IPS-NIHi11 (cell line): ENCODE measurements at regions not wholly inside any gene's neighbourhood (a gene's known extent, or its start where the extent isn't known, plus 50 kb on each side); places are given as distances from the start of the nearest gene placed in this dataset.
"Not testable (repeated sequence)": the region's sequence is repeated elsewhere in the genome, so short reads cannot be mapped to it uniquely, and the experiment has no call there.

ENCODE experiments used
- DNase-seq: peaks from one replicate; pipeline ENCODE4 v3.0.0; 2012; ENCODE audit warnings: mixed read lengths, low spot score

DNA sequence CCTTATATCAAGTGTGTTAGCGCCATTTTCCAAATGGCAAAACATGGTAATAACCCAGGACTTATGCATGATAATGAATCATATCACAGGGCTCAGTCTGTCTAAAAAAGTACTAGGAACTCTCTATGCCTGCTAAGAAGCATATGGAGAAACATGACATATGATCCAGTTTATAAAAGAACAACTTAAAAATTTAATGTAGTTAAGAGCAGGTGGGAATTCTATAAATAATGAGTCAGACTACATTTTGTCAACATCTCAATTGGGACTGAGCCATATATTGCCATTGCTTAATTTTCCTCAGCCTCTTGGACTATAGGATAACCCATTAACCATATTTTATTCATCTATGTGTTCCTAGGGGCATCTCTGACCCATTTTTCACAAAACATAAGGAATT is 360.4 kb upstream of the AGA start:
- no peak for DNase-seq

DNA sequence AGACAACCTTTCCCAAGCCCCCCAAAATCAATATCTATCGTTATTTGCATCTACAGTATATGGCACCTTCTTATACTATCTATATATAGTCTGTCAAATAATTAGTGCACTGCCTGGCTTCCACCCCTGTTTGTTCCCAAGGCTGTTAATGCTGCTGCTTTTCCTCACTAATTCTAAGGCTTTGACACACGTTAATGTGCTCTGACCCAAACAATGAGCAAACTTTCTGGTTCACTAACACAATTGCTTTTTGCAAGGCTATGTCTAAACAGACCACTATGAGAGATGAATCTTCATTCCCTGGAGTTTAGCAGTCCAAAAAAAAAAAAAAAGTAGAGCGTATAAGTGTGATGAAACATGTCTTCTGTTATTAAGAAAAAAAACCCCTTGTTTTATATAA is 360.9 kb upstream of the AGA start:
- no peak for DNase-seq

DNA sequence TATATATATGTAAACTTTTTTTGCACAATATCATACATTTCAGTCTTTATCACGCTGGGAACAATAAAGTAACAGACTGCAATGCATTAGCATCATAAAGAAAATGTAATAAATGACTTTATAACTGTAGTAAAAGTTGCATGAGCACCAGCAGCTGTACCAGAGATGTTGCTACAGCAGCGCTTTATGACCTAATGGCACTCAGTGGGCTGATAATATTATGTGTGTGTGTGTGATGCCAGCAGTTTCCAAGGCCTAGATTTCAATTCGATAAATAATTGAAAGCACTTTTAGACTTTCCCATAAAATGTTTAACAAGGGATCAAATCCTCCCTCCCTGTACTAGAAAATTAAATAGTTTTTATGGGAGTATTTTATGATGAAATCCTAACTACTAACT is 367.6 kb upstream of the AGA start:
- no peak for DNase-seq

DNA sequence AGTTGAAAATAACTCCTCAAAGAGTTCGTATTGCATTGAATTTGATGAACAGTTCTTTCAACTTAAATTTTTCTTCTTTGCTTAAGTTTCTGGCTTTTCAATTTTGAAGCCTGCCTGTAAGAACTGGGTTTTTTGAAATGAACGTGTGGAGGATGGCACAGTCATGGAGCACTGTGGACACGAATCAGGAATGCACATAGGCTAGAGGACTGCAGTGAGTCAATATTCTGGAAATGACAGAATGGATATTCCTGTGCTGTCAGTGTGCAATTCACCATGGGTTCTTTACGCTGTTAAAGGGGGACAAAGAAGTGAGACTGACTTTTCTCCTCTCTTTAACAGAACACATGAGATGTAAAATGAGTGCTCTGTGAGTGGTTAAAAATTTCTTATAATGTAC is 368.0 kb upstream of the AGA start:
- no peak for DNase-seq

DNA sequence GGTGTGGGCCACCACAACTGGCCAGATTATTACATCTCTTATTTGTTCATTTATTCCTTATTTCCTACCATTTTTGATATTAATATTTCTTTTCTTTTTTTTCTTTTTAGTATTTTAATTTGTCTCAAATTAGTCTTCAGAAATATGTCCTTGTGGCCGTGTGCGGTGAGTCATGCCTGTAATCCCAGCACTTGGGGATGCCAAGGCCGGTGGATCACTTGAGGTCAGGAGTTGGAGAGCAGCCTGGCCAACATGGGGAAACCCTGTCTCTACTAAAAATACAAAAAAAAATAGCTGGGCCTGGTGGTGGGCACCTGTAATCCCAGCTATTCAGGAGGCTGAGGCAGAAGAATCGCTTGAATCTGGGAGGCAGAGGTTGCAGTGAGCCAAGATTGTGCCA is 376.2 kb upstream of the AGA start:
- DNase-seq = not testable (repeated sequence)

DNA sequence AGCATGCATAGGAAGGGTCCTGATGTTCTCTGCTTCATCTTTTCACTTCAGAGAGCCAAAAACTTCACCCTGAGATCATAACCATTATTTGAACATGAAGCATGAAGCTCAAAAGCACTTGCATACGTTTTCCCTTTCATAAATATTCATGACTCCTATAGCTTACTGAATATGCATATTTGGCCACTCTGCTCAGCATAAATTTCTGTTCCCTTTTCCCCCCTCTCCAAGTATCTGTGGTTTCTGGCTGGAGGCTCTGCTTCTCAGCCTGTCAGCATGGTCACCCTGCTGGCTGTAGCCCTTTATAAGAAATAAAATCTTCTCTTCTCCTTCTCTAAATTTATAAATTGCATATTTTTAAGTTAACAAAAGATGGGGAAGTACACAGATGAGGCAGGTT is 384.7 kb upstream of the AGA start:
- no peak for DNase-seq

DNA sequence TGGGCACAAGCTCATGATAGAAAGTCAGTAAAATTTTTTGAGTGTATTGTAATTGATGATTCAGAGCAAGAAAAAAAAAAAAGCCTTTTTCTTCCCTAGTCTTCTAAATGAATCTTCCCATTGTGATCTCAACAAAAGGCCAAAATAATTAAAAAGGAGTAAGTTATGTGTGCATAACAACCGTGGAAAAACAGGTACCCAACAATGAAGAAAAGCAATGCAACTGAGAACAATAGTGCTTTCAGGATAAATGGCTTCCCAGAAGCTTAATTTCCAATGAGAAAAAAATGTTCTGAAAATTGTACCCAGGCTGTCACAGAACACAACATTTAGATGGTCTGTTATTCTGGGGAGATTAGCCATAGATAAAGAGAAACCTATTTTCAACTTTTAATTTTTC is 399.0 kb upstream of the AGA start:
- no peak for DNase-seq

DNA sequence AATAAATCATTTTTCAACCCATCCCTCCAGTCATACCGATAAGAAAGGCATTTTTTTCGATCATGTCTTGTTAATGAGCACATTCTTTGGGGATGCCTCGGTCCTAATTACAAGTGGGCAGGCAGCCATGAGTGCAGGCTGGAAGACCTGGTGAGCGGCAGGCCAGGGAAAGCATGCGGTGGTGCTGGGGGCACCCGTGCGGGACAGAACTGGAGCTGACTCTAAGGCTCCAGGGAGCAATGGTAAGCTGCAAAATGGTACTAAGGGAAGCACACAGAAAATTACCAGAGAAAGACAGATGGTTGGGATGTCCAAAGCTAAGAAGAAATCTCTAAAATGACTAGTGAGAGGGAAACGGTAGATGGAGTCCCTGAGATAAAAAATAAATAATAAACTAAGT is 411.0 kb upstream of the AGA start:
- DNase-seq = no peak

DNA sequence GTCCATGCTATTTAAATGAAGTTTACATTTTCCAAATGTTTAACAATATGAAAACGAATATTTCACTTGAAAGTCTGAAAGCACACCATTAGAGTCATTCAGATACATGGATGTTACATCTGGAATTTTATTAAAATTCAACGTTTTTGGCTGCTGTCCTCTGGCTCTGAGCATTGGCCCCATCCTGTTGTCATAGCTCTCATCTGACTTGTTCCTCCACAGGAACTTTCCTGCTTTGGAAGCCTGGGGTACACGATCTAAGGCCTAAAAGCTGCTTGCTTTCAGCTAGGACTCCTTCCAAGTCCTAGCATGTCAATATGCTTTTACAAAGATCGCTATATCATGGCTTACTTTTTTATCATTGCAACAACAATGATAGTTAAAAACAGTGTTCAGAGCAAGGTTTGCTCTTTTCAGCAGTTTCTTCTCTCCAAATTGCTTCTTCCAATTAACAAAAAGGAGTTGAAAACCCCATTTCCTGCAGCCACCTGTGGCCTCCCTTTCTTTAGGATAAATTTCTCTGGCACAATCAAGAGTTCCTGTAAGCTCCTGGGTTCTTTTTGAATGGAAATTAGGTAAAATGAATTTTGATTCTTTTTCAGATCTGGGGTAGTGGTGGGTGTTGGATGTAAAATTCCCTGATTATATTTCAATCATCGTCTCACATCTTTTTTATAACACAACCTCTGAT is 413.4 kb upstream of the AGA start:
- peak; percentile 22 for DNase-seq

DNA sequence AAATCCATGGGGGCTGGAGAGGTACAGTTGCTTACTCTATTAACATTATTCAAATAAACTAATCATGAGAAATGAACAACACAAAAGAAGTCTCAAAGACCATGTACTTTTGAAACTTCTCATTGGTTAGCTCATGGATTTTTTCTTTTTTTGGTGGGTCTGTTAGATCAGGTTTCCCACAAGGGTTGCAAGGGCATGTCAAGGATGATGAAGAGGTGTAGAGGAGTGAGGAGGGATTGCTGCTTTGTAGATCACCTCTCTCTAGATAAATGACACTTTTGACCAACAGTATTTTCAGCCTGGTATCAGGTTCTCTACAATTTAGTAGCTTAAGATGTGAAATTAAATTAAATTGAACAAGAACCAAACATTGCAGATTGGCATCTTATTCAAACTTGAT is 417.9 kb upstream of the AGA start:
- DNase-seq = no peak

DNA sequence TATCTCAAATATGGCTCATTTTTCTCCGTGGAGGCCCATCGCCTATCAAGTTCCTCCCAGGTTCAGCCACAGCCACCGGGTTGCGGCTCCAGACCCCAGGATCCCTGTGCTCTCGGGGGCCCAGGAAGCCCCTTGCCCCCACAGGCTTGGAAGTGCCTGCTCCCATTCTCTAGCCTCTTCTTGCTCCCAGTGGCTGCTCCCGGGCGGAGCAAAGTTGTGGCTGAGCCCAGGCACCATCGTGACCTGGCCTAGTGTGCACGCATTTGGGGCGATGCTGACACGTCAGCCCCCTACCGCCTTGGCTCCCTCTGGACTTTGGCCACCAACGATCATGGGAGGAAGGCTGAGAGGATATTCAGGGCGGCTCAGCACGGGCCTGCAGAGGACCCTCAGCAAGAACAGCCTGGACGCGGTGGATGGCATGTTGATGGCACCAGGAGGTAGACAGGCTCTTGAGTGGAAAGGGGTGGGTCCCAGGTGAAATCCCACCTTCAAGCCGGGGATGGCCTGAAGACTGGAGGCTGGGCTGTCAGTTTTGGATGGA is 419.4 kb upstream of the AGA start:
- DNase-seq = no peak

DNA sequence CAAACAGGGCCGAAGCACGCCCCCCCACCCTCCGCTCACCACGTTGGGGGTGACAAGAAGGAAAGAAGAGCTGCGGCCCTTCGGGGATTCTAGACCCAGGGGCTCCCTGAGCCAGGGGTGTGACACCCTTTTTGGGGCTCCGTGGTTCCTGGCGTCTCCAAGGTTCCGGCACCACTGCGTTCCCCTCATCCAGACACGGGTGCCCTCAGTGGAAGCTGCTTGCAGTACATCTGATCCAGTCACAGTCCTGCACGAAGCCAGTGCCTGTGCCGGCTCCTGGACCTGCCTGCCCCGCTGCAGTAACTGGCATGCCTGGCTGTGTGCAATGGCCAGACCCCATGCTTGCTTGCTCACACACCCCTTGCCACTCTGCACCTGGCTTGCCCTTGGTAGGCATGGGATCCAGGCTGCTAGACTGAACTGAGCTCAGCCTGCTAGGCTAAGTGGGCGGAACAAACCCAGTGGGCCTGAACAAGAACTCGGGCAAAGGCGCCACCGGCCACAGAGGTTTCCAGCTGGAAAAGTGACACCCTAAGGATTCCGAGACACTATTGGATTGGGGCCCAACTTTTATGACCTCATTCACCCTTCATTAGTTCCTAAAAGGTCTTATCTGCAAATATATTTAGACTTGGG is 420.4 kb upstream of the AGA start:
- DNase-seq = no peak

DNA sequence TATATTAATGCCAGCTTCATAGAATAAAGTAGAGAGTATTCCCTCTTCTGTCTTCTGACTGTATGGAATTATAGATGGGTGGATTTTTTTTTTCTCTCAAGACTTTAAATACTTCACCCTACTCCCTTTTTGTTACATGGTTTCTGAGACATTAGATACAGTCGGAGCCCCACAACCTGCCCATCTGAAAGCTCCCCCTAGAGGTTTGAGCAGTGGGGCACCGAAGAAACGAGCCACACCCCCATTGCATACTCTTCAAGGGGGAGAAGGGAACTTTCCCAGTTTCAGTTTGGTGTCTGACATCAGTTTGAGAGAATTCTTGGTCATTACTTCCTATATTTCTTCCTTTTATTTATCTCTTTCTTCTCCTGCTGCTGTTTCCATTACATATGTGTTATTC is 437.6 kb upstream of the AGA start:
- DNase-seq = peak; percentile 46

DNA sequence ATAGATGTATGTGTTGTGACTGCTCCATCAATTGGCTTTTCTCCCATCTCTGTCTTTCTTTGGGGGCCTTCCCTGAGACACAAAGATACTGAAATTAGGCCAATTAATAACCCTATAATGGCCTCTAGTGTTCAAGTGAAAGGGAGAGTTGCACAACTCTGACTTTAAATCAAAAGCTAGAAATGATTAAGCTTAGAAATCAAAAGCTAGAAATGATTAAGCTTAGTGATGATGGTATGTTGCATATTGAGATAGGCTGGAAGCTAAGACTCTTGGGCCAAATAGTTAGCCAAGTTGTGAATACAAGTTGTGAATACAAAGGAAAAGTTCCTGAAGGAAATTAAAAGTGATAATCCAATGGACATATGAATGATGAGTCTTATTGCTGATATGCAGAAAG is 452.9 kb upstream of the AGA start:
- DNase-seq = no peak

DNA sequence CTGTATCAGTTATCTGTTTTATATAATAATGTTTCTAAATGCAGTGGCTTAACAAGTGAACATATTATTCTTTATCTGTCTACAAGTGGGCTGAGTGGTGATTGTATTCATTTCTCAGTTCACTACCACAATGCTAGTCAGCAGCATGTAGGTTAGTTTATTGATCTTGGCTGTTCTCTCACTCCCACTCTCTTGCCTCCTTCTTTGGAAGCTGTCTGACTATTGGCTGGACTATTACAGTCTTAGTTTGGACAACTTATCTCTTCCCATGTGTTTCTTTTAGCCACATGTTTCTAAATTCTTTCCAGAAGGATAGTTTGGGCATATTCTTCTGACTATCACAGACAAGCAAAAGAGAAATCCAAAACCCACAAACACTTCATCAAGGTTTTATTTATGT is 459.5 kb upstream of the AGA start:
- no peak for DNase-seq

DNA sequence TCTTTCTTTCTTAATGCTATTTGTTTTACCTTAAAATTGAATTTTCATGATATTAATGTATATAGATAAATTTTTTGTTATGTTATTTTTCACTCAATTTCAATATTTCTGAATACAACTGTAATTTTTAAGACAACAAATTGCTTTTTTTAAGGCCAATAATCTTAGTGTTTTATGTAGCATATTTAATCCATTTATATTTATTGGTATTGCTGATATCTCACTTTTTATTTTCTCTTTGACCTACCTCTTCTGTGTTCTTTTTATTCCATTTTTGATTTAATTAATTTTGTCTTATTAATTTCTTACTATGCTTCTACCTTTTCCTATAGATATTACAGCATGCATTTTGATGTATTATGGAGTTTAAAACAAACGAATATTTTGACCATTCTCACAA is 460.1 kb upstream of the AGA start:
- no peak for DNase-seq

DNA sequence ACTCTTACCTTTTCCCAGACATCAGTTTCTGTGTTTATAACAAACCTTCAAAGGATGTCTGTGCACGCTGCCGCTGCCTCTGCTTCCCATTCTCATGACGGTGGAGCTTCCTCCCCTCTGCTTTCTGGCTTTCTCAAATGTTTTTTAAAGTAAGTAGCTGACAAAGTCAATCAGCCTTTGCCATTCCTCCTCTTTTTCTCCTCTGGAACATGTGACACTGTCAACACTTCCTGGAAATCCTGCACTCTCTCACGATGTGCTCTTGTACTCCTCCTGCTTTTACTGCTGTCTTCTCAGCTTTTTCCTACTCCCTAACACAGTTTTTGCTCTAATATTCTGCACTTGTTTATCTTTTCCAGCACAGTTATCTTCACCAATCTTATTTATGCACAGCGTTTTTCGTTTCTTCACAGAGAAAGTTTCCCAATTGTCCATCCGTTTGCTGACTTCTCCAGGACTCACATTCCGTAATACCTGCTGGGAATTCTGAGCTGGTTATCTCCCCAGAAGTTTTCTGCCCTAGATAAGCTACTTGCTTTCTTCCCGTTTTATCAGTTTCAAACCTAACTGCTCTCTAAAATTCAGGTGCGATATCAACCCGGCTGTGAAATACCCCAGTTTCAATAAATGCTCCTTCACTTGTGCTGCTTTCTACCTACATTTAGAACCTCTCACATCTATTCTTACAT is 465.6 kb upstream of the AGA start:
- no peak for DNase-seq

DNA sequence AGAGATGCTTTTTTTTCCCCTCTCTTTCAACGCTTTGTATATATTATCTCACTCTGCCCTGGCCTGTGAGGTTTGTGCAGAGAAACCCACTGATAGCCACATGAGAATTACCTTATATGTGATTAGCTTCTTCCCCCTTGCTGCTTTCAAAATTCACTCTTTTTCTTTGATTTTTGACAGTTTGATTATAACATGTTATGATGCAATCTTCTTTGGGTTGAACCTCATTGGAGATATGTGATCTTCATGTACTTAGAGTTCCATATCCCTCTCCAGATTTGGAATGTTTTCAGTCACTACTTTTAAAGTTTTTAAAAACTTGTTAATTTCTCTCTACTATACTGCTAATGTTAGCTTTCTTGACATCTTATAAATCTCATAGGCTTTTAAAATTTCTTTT is 479.5 kb upstream of the AGA start:
- DNase-seq = no peak

DNA sequence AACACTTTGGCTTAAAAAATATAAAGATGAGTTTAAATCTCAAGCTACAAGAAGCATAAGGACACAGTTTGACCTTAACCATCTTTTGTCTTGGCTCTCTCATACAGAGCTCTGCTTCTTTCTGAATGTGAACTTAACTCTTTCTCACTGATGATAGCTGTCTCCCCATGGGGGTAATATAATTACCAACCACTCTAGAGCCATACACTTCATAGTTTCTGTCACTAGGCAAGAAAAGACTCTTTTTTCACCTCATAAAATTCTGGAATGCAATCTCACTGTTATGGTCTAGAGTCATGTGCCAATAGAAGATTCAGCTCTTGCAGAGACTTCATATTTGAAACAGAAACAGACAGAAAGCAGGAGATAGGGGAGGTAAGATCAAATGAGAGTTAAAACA is 481.7 kb upstream of the AGA start:
- no peak for DNase-seq

DNA sequence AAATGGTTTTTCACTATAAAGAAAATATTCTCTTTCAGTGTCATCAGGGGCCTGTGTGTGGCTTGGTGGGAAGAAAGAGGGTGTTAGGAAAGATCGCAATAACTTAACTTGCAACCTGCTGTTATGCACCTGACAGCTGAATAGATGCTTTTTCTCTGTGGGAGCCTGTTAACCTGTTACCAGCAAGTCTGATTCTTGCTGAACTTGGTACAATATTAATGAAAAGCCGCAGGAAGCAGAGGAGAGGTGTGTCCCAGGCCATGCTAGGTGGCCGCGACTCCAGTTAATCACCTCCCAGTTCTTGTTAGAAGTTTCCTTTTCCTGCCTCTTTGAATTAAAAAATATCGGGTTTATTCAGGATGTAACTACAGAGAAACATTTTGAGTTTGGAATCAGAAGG is 494.8 kb upstream of the AGA start:
- no peak for DNase-seq

DNA sequence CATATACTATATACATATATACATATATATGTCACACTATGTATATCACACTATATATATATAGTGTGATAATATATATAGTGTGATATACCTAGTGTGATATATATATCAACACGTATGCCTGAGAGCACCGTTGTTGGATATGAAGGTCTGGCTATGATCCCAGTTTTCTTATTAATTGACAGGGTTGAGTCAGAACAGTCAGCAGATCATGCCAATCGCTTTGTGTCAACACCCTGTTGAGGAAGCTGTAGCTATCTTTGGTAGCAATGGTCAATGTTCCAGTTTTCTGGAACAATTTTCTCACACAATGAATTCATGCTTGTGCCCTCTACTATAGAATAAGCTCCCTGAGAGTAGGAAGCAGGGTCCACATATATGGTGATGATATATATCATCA is 496.0 kb upstream of the AGA start:
- no peak for DNase-seq

DNA sequence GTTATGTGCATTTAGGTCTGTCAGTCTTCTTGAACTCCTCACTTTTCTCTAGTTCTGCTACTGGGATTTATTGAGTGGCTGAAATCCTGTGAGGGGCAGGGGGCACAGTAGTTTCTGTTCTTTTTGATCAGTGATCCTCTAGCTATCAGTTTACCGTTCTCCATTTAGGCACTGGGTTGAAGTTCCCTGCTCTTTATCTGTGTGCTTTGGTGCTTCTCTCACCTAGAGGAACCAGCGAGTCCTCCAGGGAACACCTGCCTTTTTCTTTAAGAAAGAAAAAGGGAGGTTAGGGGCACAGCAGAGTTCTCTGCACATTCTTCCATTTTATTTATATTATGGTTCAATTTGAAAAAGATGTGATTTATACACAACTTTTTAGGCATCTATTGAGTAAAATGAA is 503.0 kb upstream of the AGA start:
- DNase-seq = no peak

DNA sequence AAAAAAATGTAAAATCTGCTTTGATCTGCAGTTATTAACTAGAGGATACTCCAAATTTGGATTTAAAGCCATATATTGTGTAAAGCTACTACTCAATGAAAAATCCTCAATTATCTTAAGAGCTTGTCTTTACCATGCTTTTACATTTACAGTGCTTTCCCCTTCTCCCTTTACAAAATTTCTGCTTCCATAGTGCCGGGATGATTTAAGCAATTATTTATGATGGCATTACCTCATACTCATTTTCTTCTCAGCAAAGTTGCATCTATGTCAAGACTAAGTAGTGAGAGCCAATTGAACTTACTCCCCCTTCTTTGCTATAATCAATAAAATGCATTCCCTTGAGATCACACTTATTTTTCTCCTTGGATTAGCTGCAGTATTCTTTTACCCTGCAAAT is 505.4 kb upstream of the AGA start:
- DNase-seq = no peak

DNA sequence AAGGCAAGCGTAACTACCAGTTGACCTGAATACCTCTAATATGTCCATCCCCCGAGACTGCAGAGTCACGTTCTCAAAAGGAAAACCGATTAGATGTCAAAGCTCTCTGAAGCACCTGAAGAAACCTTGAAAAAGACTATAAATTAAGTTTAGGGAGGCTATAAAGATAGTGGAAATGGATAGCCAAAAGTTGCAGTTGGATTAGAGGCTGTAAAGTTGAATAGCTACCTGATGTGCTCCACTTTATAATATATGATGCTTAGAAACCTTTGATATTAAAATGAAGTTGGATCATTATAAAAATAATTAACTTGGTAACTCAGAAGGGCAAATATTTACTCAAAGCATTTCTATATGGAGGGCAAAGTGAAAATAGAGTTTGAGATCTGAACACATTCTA is 506.6 kb upstream of the AGA start:
- no peak for DNase-seq
